H9 (cell line): ENCODE measurements at regions not wholly inside any gene's neighbourhood (a gene's known extent, or its start where the extent isn't known, plus 50 kb on each side); places are given as distances from the start of the nearest gene placed in this dataset.

ENCODE experiments used
- DNase-seq: peaks from one replicate; pipeline ENCODE4 v3.0.0-alpha.2; 2017
- H2AFZ ChIP-seq: one replicate; pipeline ENCODE4 v1.6.1; 2013; ENCODE audit warnings: mild to moderate bottlenecking, low read length, control low read depth, moderate library complexity
- H2AK5ac ChIP-seq: 2 replicates; pipeline ENCODE4 v1.6.1; 2013; ENCODE audit warnings: low read length, control low read depth, mixed read lengths; ENCODE audit not compliant: insufficient read length
- H2BK120ac ChIP-seq: one replicate; pipeline ENCODE4 v1.6.1; 2013; ENCODE audit warnings: low read depth, mild to moderate bottlenecking, low read length, control low read depth, inconsistent platforms; ENCODE audit not compliant: poor library complexity, severe bottlenecking
- H2BK12ac ChIP-seq: 2 replicates; pipeline ENCODE4 v1.6.1; 2013; ENCODE audit warnings: low read length, control low read depth, mixed read lengths, low read depth; ENCODE audit not compliant: insufficient read length
- H2BK15ac ChIP-seq: 2 replicates; pipeline ENCODE4 v1.6.1; 2013; ENCODE audit warnings: low read depth, low read length, control low read depth
- H2BK20ac ChIP-seq: one replicate; pipeline ENCODE4 v1.6.1; 2013; ENCODE audit warnings: low read depth, mild to moderate bottlenecking, low read length, control low read depth, inconsistent platforms; ENCODE audit not compliant: poor library complexity, severe bottlenecking
- H2BK5ac ChIP-seq: 2 replicates; pipeline ENCODE4 v1.6.1; 2013; ENCODE audit warnings: low read length, control low read depth, mixed read lengths; ENCODE audit not compliant: insufficient read length
- H3K14ac ChIP-seq: 2 replicates; pipeline ENCODE4 v1.6.1; 2013; ENCODE audit warnings: low read length, control low read depth; ENCODE audit not compliant: insufficient read depth
- H3K18ac ChIP-seq: 2 replicates; pipeline ENCODE4 v1.6.1; 2013; ENCODE audit warnings: low read depth, mild to moderate bottlenecking, mixed read lengths, low read length, control low read depth; ENCODE audit not compliant: insufficient read length
- H3K23ac ChIP-seq: 2 replicates; pipeline ENCODE4 v1.6.1; 2013; ENCODE audit warnings: low read length, control low read depth, mixed read lengths, low read depth; ENCODE audit not compliant: insufficient read length
- H3K23me2 ChIP-seq: 2 replicates; pipeline ENCODE4 v1.6.1; 2013; ENCODE audit warnings: low read depth, mild to moderate bottlenecking, mixed read lengths, low read length, control low read depth; ENCODE audit not compliant: insufficient read length, poor library complexity, severe bottlenecking
- H3K27ac ChIP-seq: 2 replicates; pipeline ENCODE4 v1.5.1; 2013; ENCODE audit warnings: low read length, control low read depth, mixed read lengths, low read depth; ENCODE audit not compliant: insufficient read length
- H3K27me3 ChIP-seq: 2 replicates; pipeline ENCODE4 v1.6.1; 2013; ENCODE audit warnings: low read length, control low read depth, inconsistent platforms; ENCODE audit not compliant: insufficient read depth
- H3K4ac ChIP-seq: 2 replicates; pipeline ENCODE4 v1.6.1; 2013; ENCODE audit warnings: low read depth, mild to moderate bottlenecking, control low read depth, inconsistent platforms, low read length, moderate library complexity
- H3K4me1 ChIP-seq: 2 replicates; pipeline ENCODE4 v1.6.1; 2013; ENCODE audit warnings: low read length, control low read depth, inconsistent platforms; ENCODE audit not compliant: insufficient read depth
- H3K4me2 ChIP-seq: 2 replicates; pipeline ENCODE4 v1.6.1; 2013; ENCODE audit warnings: low read length, control low read depth, mixed read lengths; ENCODE audit not compliant: insufficient read length, insufficient read depth
- H3K56ac ChIP-seq: 2 replicates; pipeline ENCODE4 v1.6.1; 2013; ENCODE audit warnings: low read depth, mild to moderate bottlenecking, mixed read lengths, low read length, control low read depth; ENCODE audit not compliant: insufficient read length
- H3K79me1 ChIP-seq: 2 replicates; pipeline ENCODE4 v1.6.1; 2013; ENCODE audit warnings: low read depth, mild to moderate bottlenecking, moderate library complexity, low read length, control low read depth, inconsistent platforms; ENCODE audit not compliant: insufficient read depth, poor library complexity, severe bottlenecking
- H3K79me2 ChIP-seq: 2 replicates; pipeline ENCODE4 v1.6.1; 2013; ENCODE audit warnings: low read length, control low read depth, inconsistent platforms; ENCODE audit not compliant: insufficient read depth
- H3K9ac ChIP-seq: 2 replicates; pipeline ENCODE4 v1.6.1; 2013; ENCODE audit warnings: low read length, control low read depth, mixed read lengths; ENCODE audit not compliant: insufficient read length; ENCODE audit errors: extremely low read depth
- H3K9me3 ChIP-seq: one replicate; pipeline ENCODE4 v1.6.1; 2013; ENCODE audit warnings: low read depth, low read length, inconsistent platforms; ENCODE audit not compliant: control insufficient read depth
- H3T11ph ChIP-seq: one replicate; pipeline ENCODE4 v1.6.1; 2013; ENCODE audit warnings: mild to moderate bottlenecking, low read length, control low read depth, inconsistent platforms
- H4K20me1 ChIP-seq: one replicate; pipeline ENCODE4 v1.6.1; 2013; ENCODE audit not compliant: control insufficient read depth, insufficient read length, insufficient read depth
- H4K5ac ChIP-seq: 2 replicates; pipeline ENCODE4 v1.6.1; 2013; ENCODE audit warnings: low read depth, mild to moderate bottlenecking, mixed read lengths, low read length, control low read depth; ENCODE audit not compliant: insufficient read length
- H4K8ac ChIP-seq: replicated peaks from 2 replicates; pipeline ENCODE4 v1.6.1; 2013; ENCODE audit warnings: low read length, control low read depth, mixed read lengths, low read depth; ENCODE audit not compliant: insufficient read length
- H4K91ac ChIP-seq: 2 replicates; pipeline ENCODE4 v1.6.1; 2013; ENCODE audit warnings: low read depth, mild to moderate bottlenecking, moderate library complexity, mixed read lengths, low read length, control low read depth; ENCODE audit not compliant: insufficient read length
- H3K27ac Mint-ChIP-seq, 3 experiments: 2 replicates in 2 of 3; 3 replicates in 1 of 3; pipeline ENCODE4 v1.8.0; 2020 to 2021; ENCODE audit warnings: mixed read lengths in 3 of 3, mild to moderate bottlenecking in 1 of 3, moderate library complexity in 1 of 3
- H3K27me3 Mint-ChIP-seq: 2 replicates; pipeline ENCODE4 v1.8.0; 2021; ENCODE audit warnings: low read depth, mild to moderate bottlenecking, moderate library complexity, mixed read lengths
- H3K36me3 Mint-ChIP-seq, 3 experiments: 2 replicates in 2 of 3; 3 replicates in 1 of 3; pipeline ENCODE4 v1.8.0; 2020 to 2021; ENCODE audit warnings: low read depth in 3 of 3, mixed read lengths in 3 of 3; ENCODE audit not compliant: insufficient read depth in 1 of 3
- H3K4me1 Mint-ChIP-seq, 2 experiments: 2 replicates each; pipeline ENCODE4 v1.8.0; 2020; ENCODE audit warnings: mixed read lengths in 2 of 2
- H3K4me3 Mint-ChIP-seq, 2 experiments: 2 replicates in 1 of 2; 3 replicates in 1 of 2; pipeline ENCODE4 v1.8.0; 2020 to 2021; ENCODE audit warnings: mild to moderate bottlenecking in 2 of 2, mixed read lengths in 2 of 2, moderate library complexity in 1 of 2
- H3K9me3 Mint-ChIP-seq, 2 experiments: 2 replicates in 1 of 2; 3 replicates in 1 of 2; pipeline ENCODE4 v1.8.0; 2020; ENCODE audit warnings: mild to moderate bottlenecking in 2 of 2, mixed read lengths in 2 of 2, moderate library complexity in 1 of 2
- CTCF ChIP-seq: fragments of 200-600 bp; sonication (generic); conservative IDR thresholded peaks from 3 replicates; pipeline ENCODE4 v1.8.0; 2021; ENCODE audit warnings: antibody characterized with exemption, mild to moderate bottlenecking
- WGBS: extraction: QIAGEN DNeasy Blood & Tissue Kit; methylation state at CpG from one replicate; pipeline ENCODE4 v1.1.7; 2013; ENCODE audit warnings: missing lambda C conversion rate, low lambda C conversion rate, mixed read lengths; ENCODE audit not compliant: insufficient read length; ENCODE audit errors: extremely low coverage; 5-methylcytosine and 5-hydroxymethylcytosine counted together

- Histone ChIP-seq H3K56ac (no peak overlapping the region), H3K9ac (no peak overlapping the region), H3K27ac (no peak overlapping the region), H4K20me1 (no peaks in the 10 kb centered on the region), H3K9me3 (peaks cover 89% of the 10 kb centered on the region), H2BK12ac (no peak overlapping the region), H3K27me3 (no peaks in the 10 kb centered on the region), H3K4ac (no peak overlapping the region), H3K23me2 (no peaks in the 10 kb centered on the region), H4K8ac (no peak overlapping the region), H2BK20ac (no peak overlapping the region), H2AK5ac (no peak overlapping the region), H3K4me1 (no peaks in the 10 kb centered on the region), H3K4me2 (no peak overlapping the region), H2AFZ (no peak overlapping the region), H2BK5ac (no peak overlapping the region), H4K91ac (no peak overlapping the region), H3K14ac (no peak overlapping the region), H3K23ac (no peak overlapping the region), H3K79me1 (no peaks in the 10 kb centered on the region), H3K79me2 (no peaks in the 10 kb centered on the region), H3T11ph (no peak overlapping the region), H2BK15ac (no peak overlapping the region), H2BK120ac (no peak overlapping the region), H3K18ac (no peak overlapping the region), H4K5ac (no peak overlapping the region)
- Mint-ChIP-seq H3K27ac (no peak overlapping the region), H3K9me3 (peaks cover 11 to 38% of the 10 kb centered on the region in 2 experiments), H3K27me3 (no peaks in the 10 kb centered on the region; the same call in 1 of the 2 replicates), H3K4me1 (no peaks in the 10 kb centered on the region), H3K4me3 (no peak overlapping the region), H3K36me3 (peaks cover 0 to 14% (median 0%) of the 10 kb centered on the region in 3 experiments; a peak in 2 of 7 replicates)
- TF ChIP-seq CTCF: no peak
- no CpG with 5 or more reads among the region's 10 CpGs for WGBS
- DNase-seq: no peak
Observed at GRCh38 chr1:2967881-2968280, 53.4 kb upstream of the ACTRT2 start.
